ENCODE measurements at regions not wholly inside any gene's neighbourhood (a gene's known extent, or its start where the extent isn't known, plus 50 kb on each side); places are given as distances from the start of the nearest gene placed in this dataset.

- TF ChIP-seq PRDM15 (CRISPR knock-in tag; IDR thresholded peaks at IDR 0.05) (no peak), PCBP2 (optimal IDR thresholded peaks at IDR 0.05; ENCODE audit: low read depth, low read length, poor library complexity, severe bottlenecking) (no peak), TGIF2 (CRISPR knock-in tag; IDR thresholded peaks at IDR 0.05) (0 out of 2 replicates have a peak, but pooled peaks have one; percentile 53), NAIF1 (CRISPR knock-in tag; IDR thresholded peaks at IDR 0.05; ENCODE audit: borderline replicate concordance) (no peak), EED (CRISPR knock-in tag; IDR thresholded peaks at IDR 0.05) (no peak; the same call in 1 of the 2 replicates), TMF1 (CRISPR knock-in tag; IDR thresholded peaks at IDR 0.05; ENCODE audit: low read depth) (no peak), NR0B2 (CRISPR knock-in tag; IDR thresholded peaks at IDR 0.05) (no peak), TRIM24 (CRISPR knock-in tag; IDR thresholded peaks at IDR 0.05) (no peak), SP2 (CRISPR knock-in tag; IDR thresholded peaks at IDR 0.05) (no peak), ZBTB49 (CRISPR knock-in tag; IDR thresholded peaks at IDR 0.05; ENCODE audit: borderline replicate concordance) (no peak), ZFP36 (IDR thresholded peaks at IDR 0.05; ENCODE audit: borderline replicate concordance, low read depth, low read length, partially characterized antibody) (no peak), ZFAT (CRISPR knock-in tag; conservative IDR thresholded peaks at IDR 0.05) (no peak), ZBTB14 (CRISPR knock-in tag; IDR thresholded peaks at IDR 0.05) (no peak), HDAC6 (IDR thresholded peaks at IDR 0.05; ENCODE audit: low read depth, low read length) (no peak), ZNF224 (CRISPR knock-in tag; IDR thresholded peaks at IDR 0.05) (no peak), ZNF331 (CRISPR knock-in tag; IDR thresholded peaks at IDR 0.05) (peak; percentile 33; the same call in 1 of the 2 replicates), ZNF781 (CRISPR knock-in tag; IDR thresholded peaks at IDR 0.05; ENCODE audit: borderline replicate concordance, not compliant biosample characterization) (no peak), DMTF1 (CRISPR knock-in tag; IDR thresholded peaks at IDR 0.05) (no peak), THYN1 (CRISPR knock-in tag; IDR thresholded peaks at IDR 0.05; ENCODE audit: borderline replicate concordance, low read depth) (0 out of 2 replicates have a peak, but pooled peaks have one; percentile 38), SSRP1 (CRISPR knock-in tag; IDR thresholded peaks at IDR 0.05) (peak; percentile 84; the same call in 1 of the 2 replicates), HMG20B (CRISPR knock-in tag; conservative IDR thresholded peaks at IDR 0.05) (no peak)
Observed at GRCh38 chr6:11428895-11429294, 108.7 kb upstream of the TMEM170B start (continued).

Measured in HepG2 (cell line).